GM12878 (cell line): ENCODE measurements at regions not wholly inside any gene's neighbourhood (a gene's known extent, or its start where the extent isn't known, plus 50 kb on each side); places are given as distances from the start of the nearest gene placed in this dataset.

Source experiments
- CTCF ChIP-seq, 3 experiments: IDR thresholded peaks in 2 of 3; conservative IDR thresholded peaks in 1 of 3; 2 replicates each; pipeline ENCODE4 v1.5.1; 2011; ENCODE audit warnings: low read depth in 3 of 3, low read length in 3 of 3, mild to moderate bottlenecking in 3 of 3, control low read depth in 2 of 3, moderate library complexity in 2 of 3, inconsistent platforms in 1 of 3, mixed read lengths in 1 of 3; ENCODE audit not compliant: control insufficient read depth in 2 of 3, insufficient read depth in 1 of 3; ENCODE audit errors: extremely low read depth in 1 of 3
- GATAD2B ChIP-seq: fragments of 450-650 bp; conservative IDR thresholded peaks from 2 replicates; pipeline ENCODE4 v1.6.1; 2017; ENCODE audit warnings: low read depth, mild to moderate bottlenecking, moderate library complexity
- HDAC6 ChIP-seq: fragments of 200-600 bp; sonication (generic); IDR thresholded peaks from one replicate; pipeline ENCODE4 v1.8.0; 2017; ENCODE audit warnings: antibody characterized with exemption; ENCODE audit not compliant: unreplicated experiment
- MAX ChIP-seq: IDR thresholded peaks from 2 replicates; pipeline ENCODE4 v1.6.1; 2012; ENCODE audit warnings: low read depth, low read length, improper control_type of control experiment
- MTA2 ChIP-seq: fragments of 450-650 bp; IDR thresholded peaks from 2 replicates; pipeline ENCODE4 v1.6.1; 2016; ENCODE audit warnings: low read depth, mild to moderate bottlenecking, moderate library complexity
- POLR2AphosphoS5 ChIP-seq: IDR thresholded peaks from 2 replicates; pipeline ENCODE4 v1.6.1; 2011; ENCODE audit warnings: mild to moderate bottlenecking, low read length, inconsistent platforms
- SIN3A ChIP-seq: IDR thresholded peaks from 2 replicates; pipeline ENCODE4 v1.6.1; 2012; ENCODE audit warnings: low read depth, low read length, improper control_type of control experiment
- SIX5 ChIP-seq: IDR thresholded peaks from 2 replicates; pipeline ENCODE4 v1.6.1; 2011; ENCODE audit warnings: mild to moderate bottlenecking, low read depth, low read length, moderate library complexity; ENCODE audit not compliant: severe bottlenecking
- ZBTB11 ChIP-seq: fragments of 450-650 bp; formaldehyde crosslinking; IDR thresholded peaks from 2 replicates; pipeline ENCODE4 v1.5.0; 2022; ENCODE audit warnings: mild to moderate bottlenecking, missing genetic modification characterization
- ZNF592 ChIP-seq: fragments of 450-650 bp; IDR thresholded peaks from 2 replicates; pipeline ENCODE4 v1.6.1; 2017; ENCODE audit warnings: mild to moderate bottlenecking, moderate library complexity

GRCh38 chr4:13268703-13269102 lies 215.4 kb downstream of the RAB28 start:
- TF ChIP-seq MAX (no peak), MTA2 (no peak), CTCF (IDR thresholded peaks at IDR 0.05 in 2 of 3, conservative IDR thresholded peaks at IDR 0.05 in 1 of 3; ENCODE audit: control insufficient read depth in 2 of 3, extremely low read depth in 1 of 3, insufficient read depth in 1 of 3, low read depth in 3 of 3, low read length in 3 of 3) (no peak), POLR2AphosphoS5 (no peak), GATAD2B (no peak), HDAC6 (no peak), SIN3A (no peak), ZBTB11 (CRISPR knock-in tag) (no peak), ZNF592 (no peak), SIX5 (no peak)
